Astrocyte (in vitro differentiated cells and primary cell): ENCODE measurements at regions not wholly inside any gene's neighbourhood (a gene's known extent, or its start where the extent isn't known, plus 50 kb on each side); places are given as distances from the start of the nearest gene placed in this dataset.

ENCODE experiments used
- EZH2 ChIP-seq: IDR thresholded peaks from 2 replicates; pipeline ENCODE4 v1.6.1; 2012; ENCODE audit warnings: mild to moderate bottlenecking, low read length, inconsistent platforms; ENCODE audit not compliant: insufficient read depth
- TF ChIP-seq, protein P1 (sequence below): IDR thresholded peaks from 2 replicates; pipeline ENCODE4 v1.5.1; 2011; ENCODE audit warnings: low read depth, mild to moderate bottlenecking, inconsistent platforms, low read length, moderate library complexity; ENCODE audit not compliant: insufficient read depth

DNA sequence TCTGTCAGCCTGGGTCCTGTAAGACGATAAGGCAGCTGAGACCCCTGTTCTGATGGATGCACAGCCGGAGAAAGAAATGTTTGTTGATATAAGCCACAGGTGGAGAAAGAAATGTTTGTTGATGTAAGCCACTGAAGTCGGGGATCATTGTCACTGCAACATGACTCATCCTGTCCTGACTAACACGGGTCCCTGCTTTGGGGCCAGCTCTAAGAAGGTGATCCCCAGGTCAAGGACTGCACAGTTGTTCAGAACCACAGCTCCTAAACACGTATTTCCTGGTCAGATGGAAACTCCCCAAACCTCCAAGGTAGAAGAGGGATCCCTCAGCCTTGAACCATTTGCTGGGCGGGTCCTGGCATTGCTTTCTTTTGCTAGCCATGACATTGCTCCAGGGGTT, 86.4 kb upstream of the IGSF21 start:
- TF ChIP-seq EZH2 = no peak
- TF ChIP-seq, protein P1, sequence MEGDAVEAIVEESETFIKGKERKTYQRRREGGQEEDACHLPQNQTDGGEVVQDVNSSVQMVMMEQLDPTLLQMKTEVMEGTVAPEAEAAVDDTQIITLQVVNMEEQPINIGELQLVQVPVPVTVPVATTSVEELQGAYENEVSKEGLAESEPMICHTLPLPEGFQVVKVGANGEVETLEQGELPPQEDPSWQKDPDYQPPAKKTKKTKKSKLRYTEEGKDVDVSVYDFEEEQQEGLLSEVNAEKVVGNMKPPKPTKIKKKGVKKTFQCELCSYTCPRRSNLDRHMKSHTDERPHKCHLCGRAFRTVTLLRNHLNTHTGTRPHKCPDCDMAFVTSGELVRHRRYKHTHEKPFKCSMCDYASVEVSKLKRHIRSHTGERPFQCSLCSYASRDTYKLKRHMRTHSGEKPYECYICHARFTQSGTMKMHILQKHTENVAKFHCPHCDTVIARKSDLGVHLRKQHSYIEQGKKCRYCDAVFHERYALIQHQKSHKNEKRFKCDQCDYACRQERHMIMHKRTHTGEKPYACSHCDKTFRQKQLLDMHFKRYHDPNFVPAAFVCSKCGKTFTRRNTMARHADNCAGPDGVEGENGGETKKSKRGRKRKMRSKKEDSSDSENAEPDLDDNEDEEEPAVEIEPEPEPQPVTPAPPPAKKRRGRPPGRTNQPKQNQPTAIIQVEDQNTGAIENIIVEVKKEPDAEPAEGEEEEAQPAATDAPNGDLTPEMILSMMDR = no peak
